OCI-LY1 (cell line): ENCODE measurements at regions not wholly inside any gene's neighbourhood (a gene's known extent, or its start where the extent isn't known, plus 50 kb on each side); places are given as distances from the start of the nearest gene placed in this dataset.

Experiments used
- EZH2 ChIP-seq: fragments of 200-600 bp; sonication (generic), shearing (Covaris generic); IDR thresholded peaks from 2 replicates; pipeline ENCODE4 v1.8.0; 2017; ENCODE audit warnings: borderline replicate concordance, mixed run types, mild to moderate bottlenecking, antibody characterized with exemption, low read length, moderate library complexity, mixed read lengths
- TF ChIP-seq, protein P1 (sequence below): fragments of 200-600 bp; sonication (generic), shearing (Covaris generic); IDR thresholded peaks from 2 replicates; pipeline ENCODE4 v1.5.1; 2017; ENCODE audit warnings: mild to moderate bottlenecking, antibody characterized with exemption, low read length, moderate library complexity, mixed read lengths

DNA sequence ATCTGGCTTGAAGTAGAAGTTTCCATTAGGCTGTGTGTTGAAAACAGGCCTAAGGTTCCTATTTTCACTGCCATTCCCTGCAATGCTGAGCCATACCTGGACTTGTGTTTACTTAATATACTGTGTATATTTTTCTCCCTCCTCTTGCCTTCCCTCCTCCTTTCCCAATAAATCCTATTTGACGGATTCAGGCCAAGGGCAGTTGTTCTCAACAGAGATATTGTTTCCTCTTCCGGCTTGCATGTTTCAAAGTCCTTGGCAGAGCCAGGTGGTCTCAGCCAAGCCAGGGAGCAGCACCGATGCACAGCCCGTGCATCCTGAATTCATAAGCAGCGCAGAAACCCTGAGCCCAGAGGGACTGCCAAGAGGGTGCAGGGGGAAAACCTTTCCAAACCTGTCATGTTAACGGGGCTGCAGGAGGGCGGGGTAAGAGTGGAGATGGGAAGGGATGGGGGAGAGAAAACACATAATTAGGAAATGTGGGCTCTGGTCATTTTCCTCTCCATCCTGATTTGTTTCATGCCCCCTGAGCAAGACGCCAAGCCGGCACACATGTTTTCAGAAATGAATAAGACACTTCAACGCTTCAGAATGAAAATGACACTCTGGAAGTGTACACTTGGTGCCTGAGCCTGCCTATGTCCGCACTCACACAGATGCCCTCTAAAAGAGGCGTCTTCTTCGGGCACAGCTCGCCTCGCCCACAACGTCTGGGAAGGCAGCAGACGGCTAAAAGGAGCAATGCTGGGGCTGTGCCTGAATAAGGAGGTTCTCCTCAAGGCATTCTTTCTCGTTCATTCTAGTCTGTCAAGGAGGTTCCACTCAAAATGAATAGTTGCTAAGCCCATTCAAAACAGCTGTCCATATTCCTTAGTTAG is 149.3 kb upstream of the UBL3 start:
- TF ChIP-seq, protein P1, sequence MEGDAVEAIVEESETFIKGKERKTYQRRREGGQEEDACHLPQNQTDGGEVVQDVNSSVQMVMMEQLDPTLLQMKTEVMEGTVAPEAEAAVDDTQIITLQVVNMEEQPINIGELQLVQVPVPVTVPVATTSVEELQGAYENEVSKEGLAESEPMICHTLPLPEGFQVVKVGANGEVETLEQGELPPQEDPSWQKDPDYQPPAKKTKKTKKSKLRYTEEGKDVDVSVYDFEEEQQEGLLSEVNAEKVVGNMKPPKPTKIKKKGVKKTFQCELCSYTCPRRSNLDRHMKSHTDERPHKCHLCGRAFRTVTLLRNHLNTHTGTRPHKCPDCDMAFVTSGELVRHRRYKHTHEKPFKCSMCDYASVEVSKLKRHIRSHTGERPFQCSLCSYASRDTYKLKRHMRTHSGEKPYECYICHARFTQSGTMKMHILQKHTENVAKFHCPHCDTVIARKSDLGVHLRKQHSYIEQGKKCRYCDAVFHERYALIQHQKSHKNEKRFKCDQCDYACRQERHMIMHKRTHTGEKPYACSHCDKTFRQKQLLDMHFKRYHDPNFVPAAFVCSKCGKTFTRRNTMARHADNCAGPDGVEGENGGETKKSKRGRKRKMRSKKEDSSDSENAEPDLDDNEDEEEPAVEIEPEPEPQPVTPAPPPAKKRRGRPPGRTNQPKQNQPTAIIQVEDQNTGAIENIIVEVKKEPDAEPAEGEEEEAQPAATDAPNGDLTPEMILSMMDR, result no peak
- TF ChIP-seq EZH2, result no peak
